DMS153 (cell line): ENCODE measurements at regions not wholly inside any gene's neighbourhood (a gene's known extent, or its start where the extent isn't known, plus 50 kb on each side); places are given as distances from the start of the nearest gene placed in this dataset.

ENCODE experiments used
- DNase-seq: peaks from one replicate; lab custom pipeline; 2025; lab: John Stamatoyannopoulos, UW

- DNase-seq, result no peak
Measured at GRCh38 chr5:8050616-8051175, 181.7 kb downstream of the MTRR start.

DNA sequence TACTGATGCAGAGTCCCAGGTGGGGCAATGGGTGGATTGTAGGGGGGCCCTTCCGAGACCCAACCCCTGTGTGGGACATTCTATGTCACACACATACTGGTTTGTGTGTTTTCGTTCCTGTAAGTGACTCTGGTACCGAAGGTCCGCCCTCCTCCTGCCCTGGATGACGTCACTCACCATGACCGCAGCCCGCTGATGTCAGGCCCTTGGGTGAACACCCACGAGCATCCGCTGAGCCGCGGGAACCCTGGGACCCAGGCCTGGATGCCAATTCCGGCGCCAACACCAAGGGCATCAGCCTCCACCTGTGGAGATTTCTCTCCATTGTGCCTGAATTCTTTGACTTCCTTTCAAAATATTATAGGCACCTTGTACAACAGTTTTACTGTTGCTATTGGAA lies 184.3 kb downstream of the MTRR start:
- DNase-seq, result no peak

- no peak for DNase-seq
Measured at GRCh38 chr5:8057769-8058168, 188.8 kb downstream of the MTRR start.

DNA sequence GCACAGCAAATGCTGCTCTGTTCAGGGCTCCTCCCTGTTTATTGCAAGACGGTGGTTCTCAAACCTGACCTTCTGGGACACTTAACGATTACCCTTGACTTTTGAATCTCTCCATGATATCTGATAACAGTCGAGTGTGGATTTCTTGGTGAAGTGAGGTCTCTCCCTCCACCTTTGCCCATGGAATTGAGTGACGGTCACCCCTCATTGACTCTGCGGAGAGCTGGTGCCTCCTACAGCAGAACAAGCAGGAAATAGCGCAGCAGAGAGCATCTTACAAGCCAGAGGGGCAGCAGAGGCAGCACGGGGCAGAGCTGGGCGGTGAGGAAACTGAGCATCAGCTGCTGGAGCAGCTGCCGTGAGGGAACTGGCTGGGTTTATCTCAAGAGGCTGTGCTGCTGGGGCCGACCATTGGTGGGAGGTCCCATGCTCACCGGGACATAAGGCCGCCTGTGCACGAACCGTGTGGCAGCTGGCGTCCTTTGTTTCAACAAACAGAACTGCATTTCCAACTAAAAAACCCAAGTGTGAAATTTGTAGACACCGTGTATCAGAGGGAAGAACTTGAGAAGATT lies 189.8 kb downstream of the MTRR start:
- DNase-seq, result no peak

DNA sequence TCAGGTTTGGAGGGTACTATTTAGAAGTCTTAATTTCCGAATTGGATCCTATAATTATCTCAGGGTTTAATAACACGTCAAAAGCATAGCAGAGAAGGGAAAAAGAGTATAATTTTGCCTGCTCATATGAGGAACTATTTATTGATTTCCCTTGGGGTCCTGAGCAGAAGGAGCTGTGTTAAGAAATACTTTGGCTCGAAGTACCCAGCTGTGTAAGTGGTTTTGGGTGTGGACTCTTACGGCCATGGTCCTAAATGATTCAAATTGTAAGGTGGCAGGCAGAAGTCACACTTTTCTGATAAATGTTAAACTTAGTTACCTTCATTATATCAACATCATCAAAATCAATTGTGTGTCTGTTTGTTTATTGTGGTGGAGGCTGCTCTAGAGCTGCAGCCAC lies 190.4 kb downstream of the MTRR start:
- no peak for DNase-seq

DNA sequence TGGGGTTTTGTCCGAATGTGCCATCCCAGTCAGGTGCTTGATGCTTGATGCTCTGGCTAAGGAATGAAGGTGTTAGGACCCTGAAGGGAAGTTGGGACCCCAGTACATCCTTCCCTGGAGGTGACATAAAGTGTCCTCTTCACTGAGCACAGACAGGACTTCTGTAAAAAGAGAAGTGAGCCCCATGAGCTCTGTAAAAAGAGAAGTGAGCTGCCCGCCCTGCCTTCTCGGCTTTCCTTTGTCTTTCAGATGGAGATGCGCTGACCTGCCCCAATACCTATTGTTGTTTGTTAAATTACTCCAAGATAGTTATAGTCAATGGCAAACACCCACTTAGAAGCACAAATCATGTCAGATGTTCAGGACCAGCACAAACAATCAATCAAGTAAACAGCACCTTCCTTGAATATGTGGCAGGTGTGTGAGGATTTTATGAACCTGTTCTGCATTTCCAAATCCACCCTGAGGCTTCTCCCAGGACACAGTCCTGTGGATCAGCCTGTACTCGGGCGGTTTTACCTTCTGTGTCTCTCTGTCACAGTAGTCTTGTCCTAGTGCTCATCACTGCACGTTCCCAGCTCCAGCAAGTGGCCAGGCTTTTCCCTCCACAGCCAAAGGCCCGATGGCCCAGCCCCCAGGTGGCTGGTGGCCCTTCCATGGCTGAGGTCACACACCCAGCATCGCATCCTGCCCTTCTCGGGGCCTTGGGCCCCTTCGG lies 191.4 kb downstream of the MTRR start:
- peak; percentile 32 for DNase-seq

GRCh38 chr5:8060953-8061429 lies 192.0 kb downstream of the MTRR start:
- DNase-seq, result peak; percentile 32

GRCh38 chr5:8062521-8062920 lies 193.6 kb downstream of the MTRR start:
- no peak for DNase-seq

GRCh38 chr5:8068078-8068477 lies 199.1 kb downstream of the MTRR start:
- no peak for DNase-seq

DNA sequence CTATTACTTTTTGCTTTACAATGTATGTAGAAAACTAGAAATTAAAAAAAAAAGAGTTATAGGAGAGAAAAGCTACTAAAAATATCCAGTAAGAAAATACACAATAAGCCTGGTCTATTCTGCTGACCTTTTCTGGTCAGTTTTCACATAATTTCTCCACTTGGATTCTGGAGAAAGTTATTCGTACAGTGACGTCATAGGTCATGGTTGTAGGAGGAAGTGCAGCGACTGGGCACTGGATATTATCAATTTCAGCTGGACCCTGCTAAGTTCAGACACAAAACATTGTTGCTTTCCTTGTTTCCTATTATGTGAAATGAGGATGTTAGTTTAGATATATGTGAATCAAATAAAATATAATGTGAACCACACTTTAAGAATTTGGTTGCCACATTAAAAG lies 201.2 kb downstream of the MTRR start:
- DNase-seq, result no peak

GRCh38 chr5:8079056-8079455 lies 210.1 kb downstream of the MTRR start:
- DNase-seq, result no peak

GRCh38 chr5:8081179-8081578 lies 212.2 kb downstream of the MTRR start:
- DNase-seq, result peak; percentile 77

DNA sequence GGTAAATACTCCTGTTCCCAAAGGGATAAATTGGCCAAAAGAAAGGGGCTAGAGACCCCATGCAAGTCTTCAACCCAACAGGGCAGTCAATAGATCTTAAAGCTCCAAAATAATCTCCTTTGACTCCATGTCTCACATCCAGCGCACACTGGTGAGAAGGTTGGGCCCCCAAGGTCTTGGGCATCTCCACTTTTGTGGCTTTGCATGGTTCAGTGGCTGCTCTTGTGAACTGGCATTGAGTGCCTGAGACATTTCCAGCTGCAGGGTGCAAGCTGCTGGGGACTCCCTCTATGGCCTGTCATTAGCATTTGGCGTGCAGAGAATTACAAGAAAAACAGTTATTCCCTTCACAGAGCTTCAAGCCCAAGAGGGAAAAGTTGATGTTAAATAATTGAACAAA lies 224.7 kb downstream of the MTRR start:
- no peak for DNase-seq

- DNase-seq, result no peak
Measured at GRCh38 chr5:8094304-8094703, 225.4 kb downstream of the MTRR start.

GRCh38 chr5:8097146-8097545 lies 228.2 kb downstream of the MTRR start:
- no peak for DNase-seq

GRCh38 chr5:8098081-8098480 lies 229.1 kb downstream of the MTRR start:
- no peak for DNase-seq

DNA sequence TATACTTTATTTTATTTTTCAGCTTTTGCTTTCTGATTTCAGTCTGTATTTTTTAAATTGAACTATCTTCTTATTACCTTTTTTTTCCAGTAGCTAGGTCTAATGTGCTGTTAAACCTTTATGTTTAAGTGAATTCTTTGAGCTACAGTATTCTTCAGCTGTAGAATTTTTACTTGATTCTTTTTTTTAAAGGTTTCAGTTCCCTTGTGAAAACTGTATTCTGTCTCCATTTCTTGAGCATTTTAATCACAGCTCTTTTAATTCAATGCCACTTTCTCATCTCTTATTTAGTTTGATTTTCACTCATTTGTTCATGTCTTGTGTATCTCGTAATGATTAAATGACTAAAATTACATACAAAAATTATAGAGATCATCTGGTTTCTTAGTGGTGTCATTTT lies 233.8 kb downstream of the MTRR start:
- DNase-seq, result no peak

DNA sequence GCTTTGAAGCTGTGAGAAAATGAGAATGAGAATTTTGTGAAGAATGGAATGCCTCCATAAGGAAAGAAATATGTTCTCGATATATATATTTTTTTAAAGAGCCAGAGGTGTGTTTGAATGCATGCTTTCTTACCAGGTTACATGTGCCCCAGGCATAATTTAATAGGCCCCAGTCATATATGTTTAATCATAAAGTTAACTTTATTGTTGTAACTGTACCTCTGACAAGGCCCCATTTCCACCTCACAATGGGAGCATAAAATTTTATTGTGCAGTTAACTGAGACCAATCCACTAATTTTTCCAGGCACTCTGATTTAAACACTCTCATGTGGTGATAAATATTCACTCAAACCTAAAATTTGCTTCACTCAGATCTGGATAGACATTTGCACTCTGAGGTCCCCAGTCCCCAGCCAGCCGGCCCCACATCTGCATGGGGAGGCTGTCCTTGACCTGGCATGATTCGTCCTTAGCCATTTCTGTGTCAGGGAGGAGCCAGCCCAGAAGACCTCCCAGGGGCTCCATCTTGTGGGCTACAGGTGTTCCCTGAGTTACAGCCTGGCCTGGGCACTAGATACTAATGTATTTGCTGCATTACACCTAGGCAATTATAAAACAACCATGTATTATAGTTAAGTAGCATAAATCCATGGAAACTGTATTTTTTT lies 245.8 kb downstream of the MTRR start:
- DNase-seq, result no peak

GRCh38 chr5:8123559-8123958 lies 254.6 kb downstream of the MTRR start:
- DNase-seq, result no peak

DNA sequence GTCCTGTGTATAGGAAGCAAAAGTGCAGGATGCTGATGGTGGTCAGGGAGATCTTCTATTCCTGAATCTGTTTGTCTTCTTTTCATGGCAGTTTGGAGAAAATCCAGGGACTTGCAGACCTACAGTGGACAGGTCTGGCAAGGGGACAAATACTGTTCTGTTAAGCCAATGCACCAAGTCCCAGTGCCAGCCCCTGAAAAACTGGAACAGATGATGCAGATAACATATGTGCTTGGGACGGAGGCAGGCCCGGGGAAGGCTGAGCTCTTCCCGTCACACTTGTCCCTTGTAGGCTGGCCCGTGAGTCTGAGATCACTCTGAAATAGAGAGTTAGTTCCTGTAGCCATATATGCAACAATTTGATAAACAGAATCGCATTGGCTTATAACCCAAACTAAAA lies 265.7 kb downstream of the MTRR start:
- no peak for DNase-seq

DNA sequence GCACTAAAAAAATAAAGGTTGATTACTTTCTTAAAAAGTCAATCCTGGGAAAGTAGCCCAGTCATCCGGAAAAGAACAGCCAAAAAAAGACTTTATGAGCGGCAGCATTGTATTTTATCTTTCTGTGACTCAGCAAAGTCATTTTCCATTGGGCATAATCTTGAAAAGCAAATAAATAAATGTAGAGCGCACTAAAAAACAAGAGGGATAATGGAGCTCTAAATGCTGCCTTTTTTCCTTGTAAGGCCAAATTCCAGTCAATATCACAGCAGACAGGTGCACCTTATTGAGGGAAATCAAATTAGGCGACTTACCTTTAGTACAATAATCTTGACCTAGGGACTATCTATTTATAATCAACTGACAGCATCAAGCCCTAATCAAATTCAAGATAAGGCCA lies 266.8 kb downstream of the MTRR start:
- DNase-seq, result peak; percentile 21

GRCh38 chr5:8136271-8136670 lies 267.3 kb downstream of the MTRR start:
- DNase-seq, result no peak

- no peak for DNase-seq
Measured at GRCh38 chr5:8137941-8138550, 269.1 kb downstream of the MTRR start.
